ENCODE measurements at regions not wholly inside any gene's neighbourhood (a gene's known extent, or its start where the extent isn't known, plus 50 kb on each side); places are given as distances from the start of the nearest gene placed in this dataset.

- H3K4me1 ChIP-seq = no peaks in the 10 kb centered on the region
- no peaks in the 10 kb centered on the region for H3K36me3 ChIP-seq
- no peak overlapping the region for H3K4me2 ChIP-seq
- H3K9ac ChIP-seq = no peak overlapping the region
- H4K20me1 ChIP-seq = no peaks in the 10 kb centered on the region
- H3K9me3 ChIP-seq = peaks cover 16% of the 10 kb centered on the region
- no peak overlapping the region for H3K4me3 ChIP-seq
- H3K27me3 ChIP-seq = no peaks in the 10 kb centered on the region
- no peak overlapping the region for H3K27ac ChIP-seq
- TF ChIP-seq Cebpa-rat (IDR thresholded peaks at IDR 0.05) = no peak
Observed at GRCh38 chr1:94614168-94614815, 72.7 kb upstream of the F3 start.

- Histone ChIP-seq H3K27ac (no peak overlapping the region), H3K9me3 (peaks cover 3% of the 10 kb centered on the region; the same call in 1 of the 2 replicates), H3K9ac (no peak overlapping the region), H4K20me1 (no peaks in the 10 kb centered on the region), H3K36me3 (no peaks in the 10 kb centered on the region), H3K4me1 (no peaks in the 10 kb centered on the region), H3K4me2 (no peak overlapping the region), H3K27me3 (no peaks in the 10 kb centered on the region), H3K4me3 (no peak overlapping the region)
- no peak for TF ChIP-seq Cebpa-rat (IDR thresholded peaks at IDR 0.05)
Observed at GRCh38 chr1:94612525-94613204, 71.1 kb upstream of the F3 start.

GRCh38 chr1:94611681-94612475 is 70.3 kb upstream of the F3 start:
- Histone ChIP-seq H3K27me3 (no peaks in the 10 kb centered on the region), H3K9ac (no peak overlapping the region), H4K20me1 (no peaks in the 10 kb centered on the region), H3K4me2 (no peak overlapping the region), H3K36me3 (no peaks in the 10 kb centered on the region), H3K4me3 (no peak overlapping the region), H3K27ac (no peak overlapping the region), H3K4me1 (no peaks in the 10 kb centered on the region), H3K9me3 (no peaks in the 10 kb centered on the region)
- TF ChIP-seq Cebpa-rat (IDR thresholded peaks at IDR 0.05) = no peak

- no peaks in the 10 kb centered on the region for H3K36me3 ChIP-seq
- no peak overlapping the region for H3K4me3 ChIP-seq
Observed at GRCh38 chr1:94609619-94610018, 68.1 kb upstream of the F3 start.

DNA sequence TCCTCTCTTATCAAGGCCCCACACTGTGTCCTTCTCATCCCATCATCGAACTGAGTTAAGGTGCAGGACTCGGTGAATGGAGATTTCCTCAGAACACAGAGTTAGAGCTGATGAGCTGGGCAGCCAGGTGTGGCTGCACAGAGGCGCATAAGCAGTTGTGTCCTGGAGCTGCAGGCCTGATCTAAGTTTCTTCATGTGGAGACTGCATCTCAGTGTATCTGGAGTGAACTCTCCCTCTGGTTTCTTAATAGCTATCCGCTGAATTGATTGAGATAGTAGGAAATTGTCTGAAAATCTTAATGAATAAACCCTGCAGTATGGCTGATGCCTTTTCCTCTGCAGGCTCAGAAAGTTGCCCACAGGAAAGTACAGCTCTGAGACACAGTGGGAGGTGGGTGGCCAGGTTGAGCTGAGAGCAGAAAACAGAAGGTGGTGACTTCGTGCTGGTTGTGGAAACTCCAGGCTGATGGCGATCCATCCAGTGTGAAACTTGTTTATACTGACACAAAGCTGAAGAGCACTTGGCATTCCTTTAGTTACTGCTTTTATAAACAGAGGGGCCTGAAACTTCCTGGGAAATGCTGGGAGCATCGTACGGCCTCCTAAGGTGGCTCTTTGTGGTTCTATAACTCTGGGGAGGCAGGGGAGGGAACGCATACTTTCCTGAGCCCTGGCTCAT is 67.4 kb upstream of the F3 start:
- H3K36me3 ChIP-seq = no peaks in the 10 kb centered on the region
- no peak overlapping the region for H3K9ac ChIP-seq
- H3K4me1 ChIP-seq = no peaks in the 10 kb centered on the region
- no peak overlapping the region for H3K27ac ChIP-seq
- no peaks in the 10 kb centered on the region for H3K27me3 ChIP-seq
- no peaks in the 10 kb centered on the region for H4K20me1 ChIP-seq
- TF ChIP-seq Cebpa-rat (IDR thresholded peaks at IDR 0.05) = no peak
- H3K9me3 ChIP-seq = no peaks in the 10 kb centered on the region
- H3K4me2 ChIP-seq = no peak overlapping the region
- no peak overlapping the region for H3K4me3 ChIP-seq

More at GRCh38 chr1:94609619-94610018, 68.1 kb upstream of the F3 start:
- no peak for TF ChIP-seq Cebpa-rat (IDR thresholded peaks at IDR 0.05)
- Histone ChIP-seq H3K4me2 (no peak overlapping the region), H3K9ac (no peak overlapping the region), H3K9me3 (no peaks in the 10 kb centered on the region), H3K4me1 (no peaks in the 10 kb centered on the region), H3K27me3 (no peaks in the 10 kb centered on the region), H3K27ac (no peak overlapping the region), H4K20me1 (no peaks in the 10 kb centered on the region)

GRCh38 chr1:94608142-94608851 is 66.7 kb upstream of the F3 start:
- Histone ChIP-seq H3K9me3 (no peaks in the 10 kb centered on the region), H3K27me3 (no peaks in the 10 kb centered on the region), H4K20me1 (no peaks in the 10 kb centered on the region), H3K4me1 (no peaks in the 10 kb centered on the region), H3K27ac (no peak overlapping the region), H3K9ac (no peak overlapping the region), H3K36me3 (no peaks in the 10 kb centered on the region), H3K4me2 (no peak overlapping the region), H3K4me3 (no peak overlapping the region)
- TF ChIP-seq Cebpa-rat (IDR thresholded peaks at IDR 0.05) = no peak

GRCh38 chr1:94607398-94607797 is 65.8 kb upstream of the F3 start:
- H3K4me1 ChIP-seq = no peaks in the 10 kb centered on the region
- no peak overlapping the region for H3K9ac ChIP-seq
- no peaks in the 10 kb centered on the region for H4K20me1 ChIP-seq
- TF ChIP-seq Cebpa-rat (IDR thresholded peaks at IDR 0.05) = no peak
- H3K27ac ChIP-seq = no peak overlapping the region
- no peak overlapping the region for H3K4me2 ChIP-seq
- no peaks in the 10 kb centered on the region for H3K27me3 ChIP-seq
- no peaks in the 10 kb centered on the region for H3K36me3 ChIP-seq
- no peak overlapping the region for H3K4me3 ChIP-seq
- H3K9me3 ChIP-seq = no peaks in the 10 kb centered on the region

- H3K27ac ChIP-seq = no peak overlapping the region
- no peaks in the 10 kb centered on the region for H4K20me1 ChIP-seq
- H3K4me3 ChIP-seq = no peak overlapping the region
- no peaks in the 10 kb centered on the region for H3K36me3 ChIP-seq
- no peaks in the 10 kb centered on the region for H3K4me1 ChIP-seq
- no peaks in the 10 kb centered on the region for H3K9me3 ChIP-seq
- no peak overlapping the region for H3K4me2 ChIP-seq
- no peaks in the 10 kb centered on the region for H3K27me3 ChIP-seq
- H3K9ac ChIP-seq = no peak overlapping the region
- no peak for TF ChIP-seq Cebpa-rat (IDR thresholded peaks at IDR 0.05)
Observed at GRCh38 chr1:94606471-94606870, 64.9 kb upstream of the F3 start.

- TF ChIP-seq Cebpa-rat (IDR thresholded peaks at IDR 0.05) = no peak
Observed at GRCh38 chr1:94603663-94604062, 62.1 kb upstream of the F3 start.

More at GRCh38 chr1:94603663-94604062, 62.1 kb upstream of the F3 start:
- Histone ChIP-seq H3K9me3 (no peaks in the 10 kb centered on the region), H3K4me3 (no peak overlapping the region), H4K20me1 (no peaks in the 10 kb centered on the region), H3K36me3 (no peaks in the 10 kb centered on the region), H3K9ac (no peak overlapping the region), H3K4me2 (no peak overlapping the region), H3K27ac (no peak overlapping the region), H3K27me3 (no peaks in the 10 kb centered on the region), H3K4me1 (no peaks in the 10 kb centered on the region)

Data from BLaER1 (cell line).